ENCODE measurements at regions not wholly inside any gene's neighbourhood (a gene's known extent, or its start where the extent isn't known, plus 50 kb on each side); places are given as distances from the start of the nearest gene placed in this dataset.
"Not testable (repeated sequence)": the region's sequence is repeated elsewhere in the genome, so short reads cannot be mapped to it uniquely, and the experiment has no call there.

- DNase-seq (ENCODE audit: low read depth): no peak
Measured at GRCh38 chr11:16536513-16536912, 180.2 kb upstream of the SOX6 start.

- no peak for DNase-seq (ENCODE audit: low read depth)
Measured at GRCh38 chr11:16528639-16529038, 172.3 kb upstream of the SOX6 start.

- no peak for DNase-seq (ENCODE audit: low read depth)
Measured at GRCh38 chr11:16527525-16528246, 171.3 kb upstream of the SOX6 start.

- DNase-seq (ENCODE audit: low read depth): no peak
Measured at GRCh38 chr11:16526947-16527346, 170.6 kb upstream of the SOX6 start.

- not testable (repeated sequence) for DNase-seq (ENCODE audit: low read depth)
Measured at GRCh38 chr11:16520713-16521112, 164.4 kb upstream of the SOX6 start.

- DNase-seq (ENCODE audit: low read depth): no peak
Measured at GRCh38 chr11:16512899-16513241, 156.5 kb upstream of the SOX6 start.

GRCh38 chr11:16512198-16512898, 156.0 kb upstream of the SOX6 start:
- no peak for DNase-seq (ENCODE audit: low read depth)

- no peak for DNase-seq (ENCODE audit: low read depth)
Measured at GRCh38 chr11:16511116-16512114, 155.1 kb upstream of the SOX6 start.

GRCh38 chr11:16505481-16505880, 149.1 kb upstream of the SOX6 start:
- no peak for DNase-seq (ENCODE audit: low read depth)

- not testable (repeated sequence) for DNase-seq (ENCODE audit: low read depth)
Measured at GRCh38 chr11:16503891-16504290, 147.5 kb upstream of the SOX6 start.

GRCh38 chr11:16494918-16495691, 138.8 kb upstream of the SOX6 start:
- DNase-seq (ENCODE audit: low read depth): no peak

GRCh38 chr11:16484434-16484833, 128.1 kb upstream of the SOX6 start:
- DNase-seq (ENCODE audit: low read depth): no peak

- no peak for DNase-seq (ENCODE audit: low read depth)
Measured at GRCh38 chr11:16474659-16475058, 118.3 kb upstream of the SOX6 start.

GRCh38 chr11:16469968-16470367, 113.6 kb upstream of the SOX6 start:
- no peak for DNase-seq (ENCODE audit: low read depth)

GRCh38 chr11:16468735-16469453, 112.5 kb upstream of the SOX6 start:
- no peak for DNase-seq (ENCODE audit: low read depth)

- no peak for DNase-seq (ENCODE audit: low read depth)
Measured at GRCh38 chr11:16460508-16460907, 104.2 kb upstream of the SOX6 start.

GRCh38 chr11:16456366-16456765, 100.0 kb upstream of the SOX6 start:
- no peak for DNase-seq (ENCODE audit: low read depth)

GRCh38 chr11:16454289-16454863, 98.0 kb upstream of the SOX6 start:
- DNase-seq (ENCODE audit: low read depth): no peak

GRCh38 chr11:16448123-16448717, 91.9 kb upstream of the SOX6 start:
- DNase-seq (ENCODE audit: low read depth): no peak

- no peak for DNase-seq (ENCODE audit: low read depth)
Measured at GRCh38 chr11:16441461-16441860, 85.1 kb upstream of the SOX6 start.
